Right lobe of liver (tissue), 6 donors: ENCODE measurements at regions not wholly inside any gene's neighbourhood (a gene's known extent, or its start where the extent isn't known, plus 50 kb on each side); places are given as distances from the start of the nearest gene placed in this dataset.
A peak's percentile ranks its signal among the peaks of the same experiment; 100 is the strongest.

Source experiments
- ATAC-seq, 4 donors: fragments of 200-7000 bp; cut with Tn5 transposase; one replicate each; pipeline ENCODE4 v1.9.1; 2020; ENCODE audit warnings: mild to moderate bottlenecking in 4 of 4, moderate library complexity in 4 of 4
- DNase-seq, 3 donors: peaks; one replicate each; pipeline ENCODE4 v3.0.0-alpha.2; 2020
- H3K27ac ChIP-seq, 3 donors: fragments of 200-600 bp; one replicate each; pipeline ENCODE4 v1.8.0; 2022
- H3K27me3 ChIP-seq, 2 donors: fragments of 200-600 bp; one replicate each; pipeline ENCODE4 v1.8.0; 2022
- H3K36me3 ChIP-seq, 4 donors: fragments of 200-600 bp; sonication (generic) in 1 of 4; one replicate each; pipeline versions ENCODE4 v1.5.1 to v1.8.0; 2017 to 2022; ENCODE audit warnings: control low read depth in 1 of 4
- H3K4me1 ChIP-seq, 4 donors: fragments of 200-600 bp; sonication (generic) in 1 of 4; one replicate each; pipeline versions ENCODE4 v1.5.1 to v1.8.0; 2017 to 2022; ENCODE audit warnings: control low read depth in 1 of 4
- H3K4me3 ChIP-seq, 3 donors: fragments of 200-600 bp; one replicate each; pipeline ENCODE4 v1.8.0; 2022
- H3K9me3 ChIP-seq, 4 donors: fragments of 200-600 bp; sonication (generic) in 1 of 4; one replicate each; pipeline versions ENCODE4 v1.5.1 to v1.8.0; 2017 to 2022; ENCODE audit warnings: control low read depth in 1 of 4
- POLR2A ChIP-seq: fragments of 450-650 bp; IDR thresholded peaks from one replicate; pipeline ENCODE4 v1.6.1; 2017; ENCODE audit warnings: antibody characterized with exemption, mild to moderate bottlenecking
- WGBS: methylation state at CpG from one replicate; pipeline ENCODE4 v1.1.6; 2018; ENCODE audit warnings: low coverage, low lambda C conversion rate; ENCODE audit not compliant: insufficient coverage; ENCODE audit errors: missing lambda C conversion rate; 5-methylcytosine and 5-hydroxymethylcytosine counted together
- intact Hi-C, 2 donors: fragments of 100-400 bp; cut with DNase I; formaldehyde crosslinking; loops; one replicate each; pipeline versions ENCODE4 v1.11.2 to v1.14.1; 2022
- TF ChIP-seq, protein P1 (sequence below), 4 donors: fragments of 200-600 bp in 3 of 4; fragments of 450-650 bp in 1 of 4; IDR thresholded peaks; one replicate each; pipeline versions ENCODE4 v1.5.1 to v1.8.0; 2016 to 2022; ENCODE audit warnings: antibody characterized with exemption in 4 of 4, mild to moderate bottlenecking in 2 of 4
- donor health status: DM: no; HTN: yes; CAD: no.
- donor health status: DM: no; HTN: no; CAD: no.
- donor health status: DM: no; HTN: no; CAD: no.
- donor health status: DM: no; HTN: yes; CAD: no.
- donor health status: DM: no; HTN: yes; CAD: no.

DNA sequence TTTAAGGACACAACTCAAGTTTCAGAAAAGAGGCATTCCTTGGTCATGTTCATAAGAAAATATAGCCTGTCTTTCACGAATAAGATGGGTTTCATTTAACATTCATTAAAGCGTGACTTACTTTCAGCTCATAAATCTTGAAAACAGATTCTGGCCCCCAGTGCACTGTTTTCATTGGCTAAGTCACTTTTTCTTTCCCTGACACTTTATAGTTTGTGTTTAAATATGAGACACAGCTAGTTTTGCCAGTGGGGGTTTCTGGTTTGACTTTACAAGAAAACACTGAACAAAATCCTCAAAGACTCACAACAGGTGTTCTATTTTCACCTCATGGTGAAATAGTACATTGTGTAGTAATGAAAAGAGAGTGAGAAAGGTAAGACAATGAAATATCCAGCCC is 65.9 kb downstream of the PHLDA1 start:
- H3K4me3 ChIP-seq, result no peak overlapping the region
- WGBS, result 78% methylated on average over 2 of the region's 2 CpGs
- no peak for DNase-seq
- no peaks in the 10 kb centered on the region for H3K27me3 ChIP-seq
- no peak overlapping the region for H3K27ac ChIP-seq
- intact Hi-C loops, result no loop called here
- TF ChIP-seq, protein P1, sequence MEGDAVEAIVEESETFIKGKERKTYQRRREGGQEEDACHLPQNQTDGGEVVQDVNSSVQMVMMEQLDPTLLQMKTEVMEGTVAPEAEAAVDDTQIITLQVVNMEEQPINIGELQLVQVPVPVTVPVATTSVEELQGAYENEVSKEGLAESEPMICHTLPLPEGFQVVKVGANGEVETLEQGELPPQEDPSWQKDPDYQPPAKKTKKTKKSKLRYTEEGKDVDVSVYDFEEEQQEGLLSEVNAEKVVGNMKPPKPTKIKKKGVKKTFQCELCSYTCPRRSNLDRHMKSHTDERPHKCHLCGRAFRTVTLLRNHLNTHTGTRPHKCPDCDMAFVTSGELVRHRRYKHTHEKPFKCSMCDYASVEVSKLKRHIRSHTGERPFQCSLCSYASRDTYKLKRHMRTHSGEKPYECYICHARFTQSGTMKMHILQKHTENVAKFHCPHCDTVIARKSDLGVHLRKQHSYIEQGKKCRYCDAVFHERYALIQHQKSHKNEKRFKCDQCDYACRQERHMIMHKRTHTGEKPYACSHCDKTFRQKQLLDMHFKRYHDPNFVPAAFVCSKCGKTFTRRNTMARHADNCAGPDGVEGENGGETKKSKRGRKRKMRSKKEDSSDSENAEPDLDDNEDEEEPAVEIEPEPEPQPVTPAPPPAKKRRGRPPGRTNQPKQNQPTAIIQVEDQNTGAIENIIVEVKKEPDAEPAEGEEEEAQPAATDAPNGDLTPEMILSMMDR (IDR thresholded peaks at IDR 0.05), result no peak
- TF ChIP-seq POLR2A, result no peak
- no peaks in the 10 kb centered on the region for H3K9me3 ChIP-seq
- no peaks in the 10 kb centered on the region for H3K36me3 ChIP-seq
- ATAC-seq, result no peak
- no peaks in the 10 kb centered on the region for H3K4me1 ChIP-seq

DNA sequence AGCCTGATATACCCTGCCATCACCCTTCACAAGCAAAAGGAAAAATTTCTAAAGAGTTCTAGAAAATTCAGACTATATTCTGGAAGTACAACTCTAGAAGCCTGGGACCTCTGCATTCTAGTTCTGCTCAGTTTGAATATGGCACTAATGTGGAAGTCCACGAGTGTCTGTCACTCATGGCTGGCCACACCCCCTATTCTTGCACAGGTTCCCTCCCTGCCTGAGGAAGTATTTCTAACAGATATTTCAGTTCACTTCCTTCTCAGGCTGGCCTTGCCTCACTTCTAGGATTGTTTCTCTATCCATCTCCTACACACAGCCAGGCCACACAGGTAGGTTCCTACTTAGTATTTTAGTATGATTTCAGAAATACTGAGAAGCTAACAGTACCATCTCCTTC is 67.4 kb downstream of the PHLDA1 start:
- Histone ChIP-seq H3K4me3 (no peak overlapping the region), H3K9me3 (no peaks in the 10 kb centered on the region), H3K27me3 (no peaks in the 10 kb centered on the region), H3K36me3 (no peaks in the 10 kb centered on the region), H3K27ac (no peak overlapping the region), H3K4me1 (no peaks in the 10 kb centered on the region)
- DNase-seq, result no peak
- intact Hi-C loops, result no loop called here
- 33% methylated on average over 1 of the region's 1 CpG for WGBS
- TF ChIP-seq, protein P1 (IDR thresholded peaks at IDR 0.05), result no peak
- TF ChIP-seq POLR2A, result no peak
- ATAC-seq, result peak; percentile 58 to 76 (median 67)

DNA sequence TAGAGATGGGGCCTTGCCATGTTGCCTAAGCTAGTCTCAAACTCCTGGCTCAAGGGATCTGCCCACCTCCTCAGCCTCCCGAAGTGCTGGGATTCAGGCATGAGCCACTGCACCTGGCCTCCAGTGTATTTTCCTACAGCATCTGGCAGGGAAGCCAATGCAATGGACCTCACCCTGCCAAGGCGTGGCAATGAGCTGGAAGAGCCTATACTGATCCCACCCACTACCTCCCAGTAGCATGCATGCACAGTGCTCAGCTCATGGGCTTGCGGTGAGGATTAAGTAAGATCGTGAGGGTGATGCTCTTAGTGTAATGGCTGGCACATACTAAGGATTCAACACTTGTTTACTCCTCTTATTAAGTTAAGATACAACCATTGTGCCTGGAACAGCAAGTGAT is 69.7 kb downstream of the PHLDA1 start:
- H3K27ac ChIP-seq, result no peak overlapping the region
- H3K27me3 ChIP-seq, result no peaks in the 10 kb centered on the region
- WGBS, result no CpG with 5 or more reads among the region's 4 CpGs
- ATAC-seq (no peak), DNase-seq (no peak)
- H3K4me1 ChIP-seq, result no peaks in the 10 kb centered on the region
- no peaks in the 10 kb centered on the region for H3K36me3 ChIP-seq
- TF ChIP-seq POLR2A, result no peak
- TF ChIP-seq, protein P1 (IDR thresholded peaks at IDR 0.05), result no peak
- intact Hi-C loops, result no loop called here
- H3K4me3 ChIP-seq, result no peak overlapping the region
- no peaks in the 10 kb centered on the region for H3K9me3 ChIP-seq

DNA sequence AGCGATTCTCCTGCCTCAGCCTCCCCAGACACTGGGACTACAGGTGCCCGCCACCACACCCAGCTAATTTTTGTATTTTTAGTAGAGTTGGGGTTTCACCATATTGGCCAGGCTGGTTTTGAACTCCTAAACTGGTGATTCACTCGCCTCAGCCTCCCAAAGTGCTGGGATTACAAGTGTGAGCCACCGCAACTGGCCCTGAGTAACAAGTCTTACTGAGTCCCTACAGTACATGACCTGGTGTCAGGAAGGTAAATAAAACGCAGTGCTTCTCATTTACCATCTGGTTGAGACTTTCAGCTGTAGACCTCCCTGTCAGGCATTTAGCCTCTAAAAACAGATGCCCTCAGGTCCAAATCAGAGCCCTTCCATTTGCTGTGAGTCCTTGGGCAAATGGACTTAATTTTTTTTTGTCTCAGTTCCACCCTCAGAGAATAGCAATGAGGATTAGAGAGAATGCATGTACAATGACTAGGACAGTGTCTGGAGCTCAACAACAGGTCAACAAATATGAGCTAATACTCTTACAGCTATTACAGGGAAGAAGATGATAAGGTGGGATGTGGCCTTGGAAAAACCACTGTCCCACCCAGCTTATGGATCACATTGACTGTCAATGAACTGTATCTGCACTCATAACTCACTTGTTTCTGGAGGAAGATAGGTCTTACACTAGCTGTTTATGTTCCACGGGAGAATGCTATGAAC is 70.5 kb downstream of the PHLDA1 start:
- WGBS, result 93% methylated on average over 4 of the region's 6 CpGs
- Histone ChIP-seq H3K27ac (no peak overlapping the region), H3K27me3 (no peaks in the 10 kb centered on the region), H3K4me3 (no peak overlapping the region), H3K4me1 (no peaks in the 10 kb centered on the region), H3K9me3 (no peaks in the 10 kb centered on the region), H3K36me3 (no peaks in the 10 kb centered on the region)
- ATAC-seq (no peak), DNase-seq (no peak)
- TF ChIP-seq, protein P1 (IDR thresholded peaks at IDR 0.05), result no peak
- no peak for TF ChIP-seq POLR2A
- intact Hi-C loops, result no loop called here
